AG20443 (cell line): ENCODE measurements at regions not wholly inside any gene's neighbourhood (a gene's known extent, or its start where the extent isn't known, plus 50 kb on each side); places are given as distances from the start of the nearest gene placed in this dataset.

Source experiments
- DNase-seq: peaks from one replicate; pipeline ENCODE4 v3.0.0; 2012; ENCODE audit warnings: low spot score, mixed read lengths

DNA sequence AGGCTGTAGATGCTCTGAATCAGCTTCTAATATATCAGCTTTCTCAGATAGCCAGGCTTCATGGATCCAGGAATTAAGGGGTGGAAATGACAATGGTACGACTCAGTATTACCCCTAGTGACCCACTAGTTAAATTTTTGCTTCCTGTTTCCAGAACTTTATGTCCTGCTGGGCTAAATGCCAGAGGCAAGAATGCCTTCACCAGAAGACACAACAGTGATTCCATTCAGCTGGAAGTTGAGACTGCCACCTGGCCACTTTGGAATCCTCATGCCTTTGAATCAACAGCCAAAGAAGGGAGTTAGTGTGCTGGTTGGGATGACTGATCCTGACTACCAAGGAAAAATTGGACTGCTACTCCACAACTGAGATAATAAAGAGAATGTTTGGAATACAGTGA is 239.1 kb downstream of the ASXL3 start:
- no peak for DNase-seq

DNA sequence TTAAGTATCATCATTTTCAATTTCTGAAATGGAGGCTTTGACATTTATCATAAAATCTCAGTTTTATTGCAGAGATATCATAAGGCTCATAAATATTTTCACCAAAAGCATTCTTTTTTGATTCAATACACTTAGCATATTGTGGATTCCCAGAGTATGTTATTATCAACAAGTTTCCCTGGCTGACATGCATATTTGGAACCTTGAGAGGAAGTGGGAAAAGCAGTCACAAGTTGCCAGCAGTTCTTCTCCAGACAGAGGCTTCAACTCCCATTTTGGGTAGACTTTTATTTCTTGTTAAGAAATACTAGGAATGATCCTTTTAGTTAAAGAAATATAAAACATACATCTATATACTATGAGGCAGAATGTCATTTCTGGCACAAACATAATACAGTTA is 236.5 kb downstream of the ASXL3 start:
- no peak for DNase-seq

DNA sequence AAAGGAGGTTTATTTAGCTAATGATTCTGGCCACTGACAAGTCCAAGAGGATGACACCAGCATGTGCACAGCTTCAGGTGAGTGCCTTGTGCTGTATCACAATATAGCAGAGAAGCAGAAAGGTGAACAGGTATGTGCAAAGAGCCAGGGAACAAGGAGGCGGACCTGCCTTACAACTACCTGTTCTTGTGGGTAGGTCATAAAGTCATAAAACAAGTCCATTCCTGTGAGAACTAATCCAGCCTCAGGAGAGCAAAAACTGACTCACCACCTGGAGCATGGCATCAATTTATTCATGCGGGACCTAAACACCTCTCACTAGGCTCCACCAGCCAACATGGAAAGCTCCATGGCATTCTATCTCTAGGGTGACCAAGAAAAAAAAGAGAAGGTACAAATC is 234.2 kb downstream of the ASXL3 start:
- no peak for DNase-seq

DNA sequence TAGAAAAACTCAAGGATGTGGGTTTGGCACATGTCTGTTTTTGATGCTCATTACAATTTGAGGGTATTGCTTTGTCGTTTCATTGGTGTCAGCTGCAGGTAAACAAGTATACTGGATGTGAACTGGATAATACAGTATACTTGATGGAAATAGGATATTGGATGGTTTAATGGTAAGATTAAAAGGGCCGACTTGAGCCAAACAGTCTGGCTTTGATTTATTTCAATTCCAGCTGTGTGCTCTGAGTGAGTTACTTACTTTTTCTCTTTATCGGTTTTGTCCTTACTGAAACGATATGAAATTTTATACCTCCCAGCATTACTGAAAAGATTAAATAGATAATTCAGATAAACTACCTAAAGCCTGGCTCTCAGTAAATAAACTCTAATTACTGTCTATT is 227.6 kb downstream of the ASXL3 start:
- no peak for DNase-seq

DNA sequence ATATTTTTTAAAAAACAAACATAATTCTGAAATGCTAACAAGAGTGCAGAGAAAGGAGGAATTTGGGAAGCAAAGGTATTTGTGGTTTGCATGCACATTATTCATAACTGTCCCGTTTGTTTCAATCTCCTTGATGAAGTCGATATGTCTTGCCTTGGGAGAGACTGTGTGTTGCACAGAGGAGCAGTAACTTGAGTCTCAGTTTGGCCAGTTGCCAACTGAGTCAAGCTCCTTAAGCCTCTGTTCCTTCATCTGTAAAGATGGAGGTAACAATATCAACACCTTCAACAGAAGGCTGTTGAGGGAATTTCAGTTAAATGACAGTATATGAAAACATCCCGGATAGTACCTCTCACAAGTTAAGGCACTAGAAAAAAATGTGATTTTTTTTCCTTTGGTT is 226.2 kb downstream of the ASXL3 start:
- no peak for DNase-seq

DNA sequence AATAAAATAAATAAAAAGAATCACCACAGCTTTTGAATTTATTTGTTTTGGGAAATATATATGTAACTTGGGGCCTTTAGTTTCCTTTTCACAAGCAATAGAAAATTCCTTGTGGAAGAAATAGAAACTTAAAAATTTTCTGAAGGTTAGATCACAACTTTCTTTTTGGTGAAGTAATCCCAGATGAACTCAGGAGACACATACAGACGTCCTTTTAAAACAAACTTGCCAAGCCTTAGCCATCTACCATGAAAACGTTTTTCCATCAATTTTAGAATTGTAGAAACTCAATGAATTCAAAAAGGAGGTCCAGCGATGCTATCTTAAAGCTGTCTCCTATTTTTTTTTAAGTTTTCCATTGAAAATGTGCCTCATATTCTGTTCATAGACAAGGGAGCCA is 225.6 kb downstream of the ASXL3 start:
- DNase-seq, result no peak

DNA sequence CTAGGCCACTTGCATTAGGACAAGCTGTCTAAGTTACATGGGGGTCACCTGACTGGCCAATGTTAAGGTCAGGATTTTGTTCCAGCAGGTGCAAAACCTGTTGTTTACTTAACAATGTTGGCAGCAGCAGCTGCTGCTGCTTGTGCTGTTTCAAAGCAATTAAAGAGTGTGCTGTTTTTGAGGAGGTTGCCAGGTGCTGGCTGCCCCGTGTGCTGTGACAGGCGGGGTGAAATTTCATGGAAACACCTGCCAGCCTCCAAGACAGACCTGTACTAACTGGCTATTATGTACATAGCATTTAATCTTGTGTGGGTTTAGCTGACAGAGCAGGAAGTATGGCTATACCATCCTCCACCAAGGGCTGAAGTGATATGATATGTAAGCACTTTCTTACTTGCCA is 224.9 kb downstream of the ASXL3 start:
- no peak for DNase-seq
